ENCODE measurements at regions not wholly inside any gene's neighbourhood (a gene's known extent, or its start where the extent isn't known, plus 50 kb on each side); places are given as distances from the start of the nearest gene placed in this dataset.

GRCh38 chr3:168824107-168824506 is 728.4 kb upstream of the GOLIM4 start:
- no peak for FAIRE-seq
- 4% methylated on average over 2 of the region's 2 CpGs for WGBS (ENCODE audit: low lambda C conversion rate)
- TF ChIP-seq NR1H2 (CRISPR knock-in tag; IDR thresholded peaks at IDR 0.05; ENCODE audit: borderline replicate concordance, low read depth): no peak
- TF ChIP-seq TCF7 (IDR thresholded peaks at IDR 0.05; ENCODE audit: low read depth): peak; percentile 23; the same call in 1 of the 2 replicates
- TF ChIP-seq FOXP4 (CRISPR knock-in tag; IDR thresholded peaks at IDR 0.05): 0 out of 2 replicates have a peak, but pooled peaks have one; percentile 13
- peak; percentile 46; the same call in 1 of the 2 replicates for TF ChIP-seq SP5 (CRISPR knock-in tag; IDR thresholded peaks at IDR 0.05; ENCODE audit: borderline replicate concordance, low read depth)
- no peak for TF ChIP-seq SOX13 (IDR thresholded peaks at IDR 0.05)
- peak in 1 of 2 experiments; percentile 33; a peak in 1 of 4 replicates for TF ChIP-seq SOX13 (CRISPR knock-in tag; conservative IDR thresholded peaks at IDR 0.05 in 1 of 2, IDR thresholded peaks at IDR 0.05 in 1 of 2)
- TF ChIP-seq NFYC (CRISPR knock-in tag; IDR thresholded peaks at IDR 0.05): no peak
- no peak for TF ChIP-seq ZBTB34 (CRISPR knock-in tag; IDR thresholded peaks at IDR 0.05)
- TF ChIP-seq HIVEP1 (CRISPR knock-in tag; IDR thresholded peaks at IDR 0.05): no peak
- TF ChIP-seq ZBTB43 (CRISPR knock-in tag; conservative IDR thresholded peaks at IDR 0.05): 0 out of 2 replicates have a peak, but pooled peaks have one; percentile 34
- intact Hi-C loops (cut with micrococcal nuclease; ENCODE audit: unreplicated experiment): no loop called here
- CTCF ChIA-PET (ENCODE audit: low intra/inter-chr PET ratio, low total read pairs): no interaction called here
- no peak overlapping the region for H3K4me2 ChIP-seq (ENCODE audit: low read depth, low read length)
- peak; percentile 75 for ATAC-seq
- H4K20me1 ChIP-seq (ENCODE audit: insufficient read depth, low read length): no peaks in the 10 kb centered on the region
- POLR2A ChIA-PET: no interaction called here
- H3K9me3 ChIP-seq (ENCODE audit: low read length): no peaks in the 10 kb centered on the region
- BruUV-seq (replicated peaks): no TSS peak
- no peak overlapping the region for H3K27ac ChIP-seq (ENCODE audit: extremely low read length, insufficient read depth, low read length)
- in situ Hi-C loops (cut with HindIII; ENCODE audit: extremely low pct_ligation_motif_present, low pct_unique_long_range_greater_than_20kb): no loop called here
- no peaks in the 10 kb centered on the region for H3K27me3 ChIP-seq (ENCODE audit: control insufficient read depth in 1 of 2, insufficient read depth in 2 of 2, low read length in 2 of 2)
- no peak overlapping the region for H3K4me3 ChIP-seq (replicated peaks in 1 of 3; ENCODE audit: insufficient read depth in 1 of 3, low read depth in 2 of 3, low read length in 3 of 3)
- H2AFZ ChIP-seq (ENCODE audit: low read length): no peak overlapping the region
- peaks cover 17% of the 10 kb centered on the region for H3K4me1 ChIP-seq (ENCODE audit: insufficient read depth, low read length)
- no peaks in the 10 kb centered on the region for H3K36me3 ChIP-seq (replicated peaks in 1 of 2; ENCODE audit: control insufficient read depth in 1 of 2, insufficient read depth in 2 of 2, low read length in 2 of 2)
- no peak overlapping the region for H3K9ac ChIP-seq (ENCODE audit: insufficient read depth, low read depth, low read length)
- H3K79me2 ChIP-seq (ENCODE audit: insufficient read depth, low read length): no peaks in the 10 kb centered on the region
- peak; percentile 25 for DNase-seq (ENCODE audit: low spot score)
